HG03521 (cell line): ENCODE measurements at regions not wholly inside any gene's neighbourhood (a gene's known extent, or its start where the extent isn't known, plus 50 kb on each side); places are given as distances from the start of the nearest gene placed in this dataset.

Experiments used
- ATAC-seq: cut with Tn5 transposase; IDR thresholded peaks from one replicate; pipeline ENCODE4 v1.9.1; 2021; ENCODE audit warnings: mild to moderate bottlenecking, moderate library complexity; ENCODE audit not compliant: unreplicated experiment

- ATAC-seq: no peak
Measured at GRCh38 chr3:124429129-124429815, 301.0 kb upstream of the UMPS start.

GRCh38 chr3:124431331-124431994 lies 298.8 kb upstream of the UMPS start:
- ATAC-seq: no peak

- ATAC-seq: no peak
Measured at GRCh38 chr3:124434176-124434575, 296.1 kb upstream of the UMPS start.

GRCh38 chr3:124435467-124435866 lies 294.8 kb upstream of the UMPS start:
- ATAC-seq: no peak

GRCh38 chr3:124438813-124439212 lies 291.4 kb upstream of the UMPS start:
- no peak for ATAC-seq

GRCh38 chr3:124439603-124440002 lies 290.6 kb upstream of the UMPS start:
- ATAC-seq: no peak

GRCh38 chr3:124441766-124442165 lies 288.5 kb upstream of the UMPS start:
- no peak for ATAC-seq

GRCh38 chr3:124442463-124442862 lies 287.8 kb upstream of the UMPS start:
- no peak for ATAC-seq

GRCh38 chr3:124443446-124443845 lies 286.8 kb upstream of the UMPS start:
- ATAC-seq: no peak

- no peak for ATAC-seq
Measured at GRCh38 chr3:124444075-124444474, 286.2 kb upstream of the UMPS start.

GRCh38 chr3:124444896-124445295 lies 285.4 kb upstream of the UMPS start:
- ATAC-seq: no peak

- ATAC-seq: no peak
Measured at GRCh38 chr3:124447845-124448244, 282.4 kb upstream of the UMPS start.

GRCh38 chr3:124448954-124449353 lies 281.3 kb upstream of the UMPS start:
- no peak for ATAC-seq

GRCh38 chr3:124450366-124450765 lies 279.9 kb upstream of the UMPS start:
- ATAC-seq: no peak

GRCh38 chr3:124451630-124452317 lies 278.5 kb upstream of the UMPS start:
- ATAC-seq: no peak

GRCh38 chr3:124453189-124453588 lies 277.1 kb upstream of the UMPS start:
- ATAC-seq: no peak

- ATAC-seq: no peak
Measured at GRCh38 chr3:124455891-124456290, 274.4 kb upstream of the UMPS start.

GRCh38 chr3:124456506-124456905 lies 273.7 kb upstream of the UMPS start:
- no peak for ATAC-seq

- no peak for ATAC-seq
Measured at GRCh38 chr3:124459678-124460077, 270.6 kb upstream of the UMPS start.

- ATAC-seq: no peak
Measured at GRCh38 chr3:124461126-124461525, 269.1 kb upstream of the UMPS start.

GRCh38 chr3:124461838-124462632 lies 268.2 kb upstream of the UMPS start:
- ATAC-seq: no peak
